KOPT-K1 (cell line): ENCODE measurements at regions not wholly inside any gene's neighbourhood (a gene's known extent, or its start where the extent isn't known, plus 50 kb on each side); places are given as distances from the start of the nearest gene placed in this dataset.

Experiments used
- H3K27ac ChIP-seq: fragments of 200-600 bp; sonication (generic); 2 replicates; pipeline ENCODE4 v1.5.1; 2016; ENCODE audit warnings: antibody characterized with exemption, mild to moderate bottlenecking, low read depth, low read length; ENCODE audit not compliant: poor library complexity, severe bottlenecking
- H3K36me3 ChIP-seq: fragments of 200-600 bp; sonication (generic); 2 replicates; pipeline ENCODE4 v1.5.1; 2017; ENCODE audit warnings: antibody characterized with exemption, mild to moderate bottlenecking, low read length, moderate library complexity; ENCODE audit not compliant: insufficient read depth
- H3K9me3 ChIP-seq: fragments of 200-600 bp; sonication (generic); 2 replicates; pipeline ENCODE4 v1.5.1; 2017; ENCODE audit warnings: antibody characterized with exemption, low read length, mild to moderate bottlenecking; ENCODE audit not compliant: insufficient read depth, poor library complexity, severe bottlenecking

- Histone ChIP-seq H3K27ac (no peak overlapping the region), H3K36me3 (no peaks in the 10 kb centered on the region), H3K9me3 (peaks cover 9% of the 10 kb centered on the region)
Measured at GRCh38 chr1:213678753-213679152, 309.0 kb upstream of the PROX1 start.

DNA sequence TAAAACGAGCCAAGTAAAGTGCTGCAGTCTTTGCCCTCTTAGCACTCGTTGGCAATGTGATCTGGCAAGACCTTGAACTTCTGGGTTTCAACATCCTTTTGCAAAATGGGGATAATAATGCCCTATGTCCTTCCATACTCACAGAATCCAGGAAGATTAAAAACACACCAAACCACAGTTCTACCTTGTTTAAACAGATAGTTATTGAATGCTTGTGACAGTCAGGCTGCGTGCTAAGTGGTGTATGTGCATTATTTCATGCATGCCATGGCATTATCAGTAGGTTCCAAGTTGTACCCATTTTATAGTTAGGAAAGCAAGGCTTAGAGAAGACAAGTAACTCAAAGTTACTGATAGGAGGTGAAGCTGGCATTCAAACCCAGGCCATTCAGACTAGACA lies 308.6 kb upstream of the PROX1 start:
- H3K9me3 ChIP-seq: peaks cover 9% of the 10 kb centered on the region
- H3K36me3 ChIP-seq: no peaks in the 10 kb centered on the region
- no peak overlapping the region for H3K27ac ChIP-seq

DNA sequence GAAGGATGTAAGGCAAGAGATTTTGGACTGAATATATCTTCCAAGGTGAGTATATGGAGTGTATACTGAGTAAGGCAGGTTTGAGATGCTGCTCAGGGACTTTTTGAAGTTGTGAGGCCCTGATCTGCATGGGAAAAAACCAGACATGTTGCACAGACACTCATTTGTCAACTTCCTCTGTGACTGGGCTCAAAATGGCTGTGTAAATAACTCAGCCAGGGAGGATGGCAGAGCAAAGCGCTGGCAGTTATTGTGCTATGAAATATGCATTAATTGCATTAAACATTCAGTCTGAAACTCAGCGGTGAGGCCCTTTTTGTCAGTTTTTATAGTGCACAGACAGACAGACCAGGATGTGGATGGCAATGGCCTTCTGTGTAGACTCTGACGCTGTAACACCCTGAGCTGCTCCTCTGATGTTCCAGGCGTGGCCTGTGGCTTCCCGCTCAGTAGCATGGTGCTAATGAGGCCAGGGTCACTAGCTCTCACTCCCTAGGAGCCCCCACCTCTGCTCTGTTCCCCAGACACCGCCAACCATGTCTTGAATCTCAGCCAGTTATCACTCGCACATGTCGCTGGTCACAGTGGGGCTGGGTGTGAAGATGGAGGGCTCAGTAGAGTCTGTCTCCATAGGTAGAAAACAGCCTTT lies 307.0 kb upstream of the PROX1 start:
- Histone ChIP-seq H3K36me3 (no peaks in the 10 kb centered on the region), H3K27ac (no peak overlapping the region)

DNA sequence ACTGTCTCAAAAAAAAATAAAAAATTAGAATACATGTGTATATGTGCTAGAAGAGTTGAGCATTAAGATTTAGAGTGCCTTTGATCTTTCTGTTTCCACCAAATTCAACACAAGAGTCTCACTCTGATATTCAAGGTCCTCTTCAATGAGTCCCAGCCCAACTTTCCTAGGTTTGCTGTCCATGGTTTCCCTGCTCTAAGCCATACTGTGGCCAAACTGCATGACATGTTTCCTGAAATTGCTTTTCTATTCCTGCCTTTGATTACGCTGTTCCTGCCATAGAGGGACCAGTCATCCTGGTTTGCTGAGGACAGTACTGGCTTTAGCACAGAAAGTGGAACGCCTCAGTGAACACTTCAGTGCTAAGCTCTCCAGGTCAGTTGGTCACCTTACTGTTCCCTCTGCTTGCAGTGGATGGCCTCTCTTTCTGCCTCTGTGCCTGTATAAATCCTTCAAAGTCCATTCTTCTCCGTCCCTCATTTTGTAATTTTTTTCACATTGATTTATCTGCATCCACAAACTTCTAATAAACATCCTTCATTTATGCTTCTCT lies 305.9 kb upstream of the PROX1 start:
- Histone ChIP-seq H3K27ac (no peak overlapping the region), H3K9me3 (no peaks in the 10 kb centered on the region), H3K36me3 (no peaks in the 10 kb centered on the region)

More for the DNA sequence above, 307.0 kb upstream of the PROX1 start:
- H3K9me3 ChIP-seq: no peaks in the 10 kb centered on the region

DNA sequence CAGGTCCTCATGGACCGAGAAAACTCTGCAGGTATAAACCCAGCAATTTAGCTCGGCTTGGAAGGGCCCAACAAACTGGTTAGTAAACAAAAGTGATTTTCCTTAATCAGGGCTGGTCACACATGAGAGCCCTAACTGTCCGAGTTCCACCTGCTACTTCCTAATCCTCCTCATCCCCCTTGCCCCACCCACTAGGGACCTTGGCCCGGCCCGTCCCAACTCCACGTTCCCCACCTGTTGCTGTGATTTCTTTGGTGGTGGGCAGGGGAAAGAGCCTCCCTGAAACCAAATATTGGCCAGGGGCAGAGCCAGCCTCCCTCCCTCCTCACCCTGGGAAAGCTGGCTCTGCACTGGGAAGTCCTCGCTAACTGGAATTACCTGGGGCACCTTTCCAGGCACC lies 304.2 kb upstream of the PROX1 start:
- no peaks in the 10 kb centered on the region for H3K9me3 ChIP-seq
- no peak overlapping the region for H3K27ac ChIP-seq
- no peaks in the 10 kb centered on the region for H3K36me3 ChIP-seq

- H3K9me3 ChIP-seq: no peaks in the 10 kb centered on the region
- H3K27ac ChIP-seq: no peak overlapping the region
- no peaks in the 10 kb centered on the region for H3K36me3 ChIP-seq
Measured at GRCh38 chr1:213684454-213684853, 303.3 kb upstream of the PROX1 start.

GRCh38 chr1:213685992-213686582 lies 301.7 kb upstream of the PROX1 start:
- Histone ChIP-seq H3K36me3 (no peaks in the 10 kb centered on the region), H3K9me3 (no peaks in the 10 kb centered on the region), H3K27ac (no peak overlapping the region)

DNA sequence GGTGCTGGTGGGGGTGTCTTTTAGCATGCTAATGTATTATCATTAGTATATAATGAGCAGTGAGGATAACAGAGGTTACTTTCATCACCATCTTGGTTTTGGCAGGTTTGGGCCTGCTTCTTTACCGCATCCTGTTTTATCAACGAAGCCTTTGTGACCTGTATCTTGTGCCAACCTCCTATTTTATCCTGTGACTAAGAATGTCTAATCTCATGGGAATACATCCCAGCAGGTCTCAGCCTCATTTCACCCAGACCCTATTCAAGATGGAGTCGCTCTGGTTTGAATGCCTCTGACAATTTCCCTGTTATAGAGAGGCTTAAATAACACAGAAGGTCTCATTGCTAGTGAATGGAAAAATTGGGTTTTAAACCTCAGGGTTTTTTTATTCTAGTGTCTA lies 300.8 kb upstream of the PROX1 start:
- Histone ChIP-seq H3K36me3 (no peaks in the 10 kb centered on the region), H3K9me3 (no peaks in the 10 kb centered on the region), H3K27ac (no peak overlapping the region)

DNA sequence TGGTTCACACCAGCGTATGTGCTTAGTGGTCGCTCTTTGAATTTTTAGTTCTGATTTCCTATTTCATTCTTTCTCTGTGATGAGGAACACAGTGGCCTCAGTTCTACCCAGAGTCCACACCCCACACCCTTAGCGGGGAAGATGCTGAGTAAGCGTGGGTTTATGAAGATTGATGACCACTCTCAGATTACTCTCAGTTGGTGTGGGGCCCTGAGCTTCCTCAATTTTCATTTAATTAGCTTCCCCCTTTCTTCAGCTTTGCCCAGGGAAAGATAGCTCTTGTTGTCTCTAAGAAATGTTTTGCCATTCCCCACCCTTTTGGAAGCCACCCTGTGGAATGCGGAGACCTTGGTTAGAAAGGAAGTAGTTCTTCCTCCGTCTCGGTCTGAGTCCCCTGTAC lies 299.9 kb upstream of the PROX1 start:
- Histone ChIP-seq H3K36me3 (no peaks in the 10 kb centered on the region), H3K27ac (no peak overlapping the region), H3K9me3 (no peaks in the 10 kb centered on the region)

GRCh38 chr1:213688655-213689054 lies 299.1 kb upstream of the PROX1 start:
- H3K27ac ChIP-seq: no peak overlapping the region
- H3K9me3 ChIP-seq: no peaks in the 10 kb centered on the region
- H3K36me3 ChIP-seq: no peaks in the 10 kb centered on the region

DNA sequence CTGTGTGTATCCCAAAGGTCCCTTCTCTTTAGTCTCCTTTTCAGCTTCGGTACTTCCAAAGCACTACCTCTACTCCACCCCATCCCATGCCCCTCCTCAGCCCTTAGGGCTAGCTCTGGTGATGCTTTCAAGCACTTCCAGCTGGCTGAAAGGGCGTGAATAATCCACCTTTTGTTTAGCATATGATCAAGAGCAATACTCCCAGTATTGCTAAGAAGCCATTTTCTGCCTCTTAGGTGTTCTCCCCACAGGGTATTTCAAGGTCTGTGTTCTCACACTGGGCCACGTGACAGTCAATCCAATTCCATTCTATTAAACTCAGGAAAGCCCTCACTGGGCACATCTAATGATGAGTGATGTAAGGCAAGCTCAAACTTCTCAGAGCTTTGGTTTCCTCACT lies 298.5 kb upstream of the PROX1 start:
- Histone ChIP-seq H3K9me3 (no peaks in the 10 kb centered on the region), H3K27ac (no peak overlapping the region), H3K36me3 (no peaks in the 10 kb centered on the region)

GRCh38 chr1:213690341-213690917 lies 297.3 kb upstream of the PROX1 start:
- no peaks in the 10 kb centered on the region for H3K9me3 ChIP-seq
- no peaks in the 10 kb centered on the region for H3K36me3 ChIP-seq
- no peak overlapping the region for H3K27ac ChIP-seq

GRCh38 chr1:213692321-213692720 lies 295.5 kb upstream of the PROX1 start:
- H3K36me3 ChIP-seq: no peaks in the 10 kb centered on the region
- no peaks in the 10 kb centered on the region for H3K9me3 ChIP-seq
- H3K27ac ChIP-seq: no peak overlapping the region

- Histone ChIP-seq H3K9me3 (no peaks in the 10 kb centered on the region), H3K36me3 (no peaks in the 10 kb centered on the region), H3K27ac (no peak overlapping the region)
Measured at GRCh38 chr1:213693864-213694263, 293.9 kb upstream of the PROX1 start.

- H3K36me3 ChIP-seq: no peaks in the 10 kb centered on the region
- peaks cover under 1% of the 10 kb centered on the region for H3K9me3 ChIP-seq
- no peak overlapping the region for H3K27ac ChIP-seq
Measured at GRCh38 chr1:213697192-213697802, 290.5 kb upstream of the PROX1 start.
